WERI-Rb-1 (cell line): ENCODE measurements at regions not wholly inside any gene's neighbourhood (a gene's known extent, or its start where the extent isn't known, plus 50 kb on each side); places are given as distances from the start of the nearest gene placed in this dataset.

ENCODE experiments used
- DNase-seq: peaks from one replicate; pipeline ENCODE4 v3.0.0-alpha.2; 2020
- H3K27ac ChIP-seq: fragments of 250-450 bp; sonication (Bioruptor Pico); 2 replicates; pipeline ENCODE4 v1.5.1; 2020; ENCODE audit warnings: mild to moderate bottlenecking, moderate library complexity
- H3K27me3 ChIP-seq: fragments of 250-450 bp; sonication (Bioruptor Pico); 2 replicates; pipeline ENCODE4 v1.5.1; 2021; ENCODE audit warnings: mild to moderate bottlenecking, low read depth, moderate library complexity; ENCODE audit not compliant: insufficient read depth, severe bottlenecking
- H3K36me3 ChIP-seq: fragments of 250-450 bp; sonication (Bioruptor Pico); 2 replicates; pipeline ENCODE4 v1.5.1; 2020; ENCODE audit warnings: mild to moderate bottlenecking, moderate library complexity
- H3K4me3 ChIP-seq: 2 replicates; pipeline ENCODE4 v1.5.1; 2011; ENCODE audit warnings: low read depth, mild to moderate bottlenecking, control low read depth, low read length
- H3K9me3 ChIP-seq: fragments of 250-450 bp; sonication (Bioruptor Pico); 2 replicates; pipeline ENCODE4 v1.5.1; 2021; ENCODE audit warnings: mild to moderate bottlenecking, moderate library complexity; ENCODE audit not compliant: severe bottlenecking
- TF ChIP-seq, protein P1 (sequence below): IDR thresholded peaks from 2 replicates; pipeline ENCODE4 v1.5.1; 2011; ENCODE audit warnings: low read depth, mild to moderate bottlenecking, control low read depth, inconsistent platforms, low read length

DNA sequence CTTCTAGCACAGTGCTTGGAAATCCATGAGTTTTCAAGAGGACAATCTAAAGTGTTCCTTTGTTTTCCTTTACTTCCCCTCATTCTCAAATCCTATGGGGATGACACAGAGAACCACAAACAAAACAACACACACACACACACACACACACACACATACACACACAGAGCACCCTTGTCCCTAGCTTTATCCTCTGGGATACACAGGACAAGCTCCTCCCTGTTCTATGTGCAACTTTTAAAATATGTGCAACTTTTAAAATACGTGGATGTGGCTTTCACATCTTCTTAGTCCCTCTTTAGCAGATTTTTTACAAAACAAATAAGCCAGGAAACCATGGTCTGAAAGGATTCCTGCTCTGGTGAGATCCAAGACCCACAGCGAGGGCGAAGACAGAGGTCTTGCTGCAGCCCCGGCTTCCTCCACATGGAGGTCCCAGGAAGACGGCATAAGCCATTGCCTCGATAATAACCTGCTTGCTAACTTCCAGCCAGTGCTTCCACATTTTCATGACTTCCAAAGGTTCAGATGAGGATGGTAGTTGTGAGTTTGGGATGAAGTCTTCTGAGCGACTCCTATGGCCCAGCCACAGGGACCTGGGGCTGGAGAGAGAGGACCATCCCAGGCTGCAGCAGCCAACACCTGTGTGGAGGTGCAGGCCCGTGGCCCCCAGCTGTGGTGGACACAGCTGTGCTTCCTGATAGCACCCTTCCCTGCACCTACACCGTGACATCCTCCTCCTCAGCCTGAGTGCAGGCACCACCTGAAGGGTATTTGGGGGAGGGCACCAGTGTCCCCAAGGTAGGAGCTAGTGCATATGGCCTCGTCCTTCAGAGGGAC is 62.8 kb upstream of the CD93 start:
- no peak overlapping the region for H3K4me3 ChIP-seq
- H3K27me3 ChIP-seq: no peaks in the 10 kb centered on the region
- no peaks in the 10 kb centered on the region for H3K9me3 ChIP-seq
- H3K27ac ChIP-seq: no peak overlapping the region
- H3K36me3 ChIP-seq: no peaks in the 10 kb centered on the region
- no peak for DNase-seq
- TF ChIP-seq, protein P1, sequence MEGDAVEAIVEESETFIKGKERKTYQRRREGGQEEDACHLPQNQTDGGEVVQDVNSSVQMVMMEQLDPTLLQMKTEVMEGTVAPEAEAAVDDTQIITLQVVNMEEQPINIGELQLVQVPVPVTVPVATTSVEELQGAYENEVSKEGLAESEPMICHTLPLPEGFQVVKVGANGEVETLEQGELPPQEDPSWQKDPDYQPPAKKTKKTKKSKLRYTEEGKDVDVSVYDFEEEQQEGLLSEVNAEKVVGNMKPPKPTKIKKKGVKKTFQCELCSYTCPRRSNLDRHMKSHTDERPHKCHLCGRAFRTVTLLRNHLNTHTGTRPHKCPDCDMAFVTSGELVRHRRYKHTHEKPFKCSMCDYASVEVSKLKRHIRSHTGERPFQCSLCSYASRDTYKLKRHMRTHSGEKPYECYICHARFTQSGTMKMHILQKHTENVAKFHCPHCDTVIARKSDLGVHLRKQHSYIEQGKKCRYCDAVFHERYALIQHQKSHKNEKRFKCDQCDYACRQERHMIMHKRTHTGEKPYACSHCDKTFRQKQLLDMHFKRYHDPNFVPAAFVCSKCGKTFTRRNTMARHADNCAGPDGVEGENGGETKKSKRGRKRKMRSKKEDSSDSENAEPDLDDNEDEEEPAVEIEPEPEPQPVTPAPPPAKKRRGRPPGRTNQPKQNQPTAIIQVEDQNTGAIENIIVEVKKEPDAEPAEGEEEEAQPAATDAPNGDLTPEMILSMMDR: no peak

DNA sequence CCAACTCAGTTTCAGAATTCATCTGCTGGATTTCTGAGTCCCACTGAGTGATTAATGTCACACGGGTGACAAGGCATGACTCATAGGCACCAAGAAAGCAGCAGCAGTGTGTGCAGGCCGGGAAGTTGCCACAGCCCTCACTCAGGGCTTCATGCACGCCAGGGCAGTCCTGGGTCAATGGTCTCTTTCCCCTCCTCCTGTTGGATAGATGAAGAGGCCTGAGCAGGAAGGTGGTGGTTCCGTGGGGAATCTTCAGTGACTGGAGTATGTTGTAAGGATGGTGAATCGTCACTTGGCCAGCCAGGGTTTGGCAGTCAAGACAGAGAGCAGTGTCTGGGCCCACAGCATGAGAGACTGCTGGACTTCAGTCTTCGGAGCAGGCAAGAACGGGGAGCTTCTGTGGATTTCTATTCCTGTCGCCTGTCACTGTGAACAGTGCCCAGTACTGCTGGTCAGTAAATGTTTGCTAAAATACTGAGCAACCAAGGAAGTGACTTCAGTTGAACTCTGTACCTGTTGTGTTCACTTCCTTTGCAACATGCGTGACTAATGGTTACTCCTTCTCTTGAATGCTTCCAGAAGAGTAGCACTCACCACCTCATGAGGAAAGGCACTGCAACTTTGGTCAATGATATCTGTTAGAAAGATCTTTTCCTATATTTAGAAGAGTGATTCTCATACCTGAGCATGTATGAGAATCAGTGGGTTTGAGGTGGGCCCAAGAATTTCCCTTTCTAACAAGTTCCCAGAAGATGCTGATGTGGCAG is 62.0 kb upstream of the CD93 start:
- H3K27ac ChIP-seq: no peak overlapping the region

DNA sequence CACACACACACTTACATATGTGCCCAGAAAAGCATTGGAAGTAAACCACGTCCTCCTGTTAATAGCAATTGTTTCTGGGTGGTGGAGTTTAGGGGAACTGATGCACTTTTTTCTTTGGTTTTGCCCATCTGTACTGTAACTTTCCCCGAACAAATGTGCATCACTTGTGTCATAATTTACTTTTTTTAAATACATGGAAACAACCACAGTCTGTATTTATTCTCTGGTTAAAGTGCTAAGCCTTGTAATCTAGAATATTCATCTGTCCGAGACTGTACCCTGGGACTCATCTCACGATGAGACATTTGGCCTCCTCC is 61.5 kb upstream of the CD93 start:
- TF ChIP-seq, protein P1: no peak
- no peak for DNase-seq

More for the DNA sequence above, 62.0 kb upstream of the CD93 start:
- H3K27me3 ChIP-seq: no peaks in the 10 kb centered on the region
- TF ChIP-seq, protein P1: no peak
- no peak for DNase-seq
- no peaks in the 10 kb centered on the region for H3K36me3 ChIP-seq
- H3K9me3 ChIP-seq: no peaks in the 10 kb centered on the region
- no peak overlapping the region for H3K4me3 ChIP-seq

DNA sequence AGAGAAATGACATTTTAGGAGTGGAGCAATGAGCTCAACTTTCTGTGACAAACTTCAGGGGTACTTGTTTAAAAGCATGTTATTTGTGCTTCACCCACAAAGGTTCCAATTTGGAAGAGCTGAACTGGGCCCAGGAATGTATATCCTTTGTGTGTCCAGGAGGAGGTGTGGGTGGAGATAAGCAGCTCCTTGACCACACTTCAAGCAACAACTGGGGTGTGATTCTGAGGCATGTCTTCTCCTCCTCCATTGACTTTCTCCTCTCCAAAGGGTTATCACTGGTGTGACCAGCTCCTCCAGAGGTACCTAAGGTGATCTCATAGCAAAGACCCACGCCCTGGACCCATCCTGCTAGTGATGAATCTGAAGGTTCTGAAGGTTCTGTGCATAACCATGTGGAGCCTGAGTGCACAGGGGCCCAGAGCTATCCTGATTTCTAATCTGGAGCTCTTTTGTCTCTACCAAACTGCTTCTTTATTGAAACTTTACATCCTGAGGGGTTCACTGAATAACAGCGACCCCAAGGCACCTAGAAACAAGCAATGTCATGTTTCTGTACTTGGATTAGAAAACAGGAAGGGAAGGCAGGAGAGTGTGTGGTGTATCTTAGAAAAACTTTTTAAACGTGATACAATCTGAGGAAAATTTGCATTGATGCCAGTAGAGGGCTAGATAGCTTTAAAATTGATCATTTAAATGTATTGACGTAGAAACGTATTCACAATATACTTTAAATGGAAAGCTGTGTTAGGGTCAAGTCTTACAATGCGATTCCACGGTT is 60.9 kb upstream of the CD93 start:
- TF ChIP-seq, protein P1: no peak
- H3K9me3 ChIP-seq: no peaks in the 10 kb centered on the region
- H3K36me3 ChIP-seq: no peaks in the 10 kb centered on the region
- no peak for DNase-seq
- no peak overlapping the region for H3K27ac ChIP-seq
- no peaks in the 10 kb centered on the region for H3K27me3 ChIP-seq
- no peak overlapping the region for H3K4me3 ChIP-seq

More for the DNA sequence above, 61.5 kb upstream of the CD93 start:
- H3K9me3 ChIP-seq: no peaks in the 10 kb centered on the region
- no peak overlapping the region for H3K4me3 ChIP-seq
- no peaks in the 10 kb centered on the region for H3K36me3 ChIP-seq
- H3K27ac ChIP-seq: no peak overlapping the region
- H3K27me3 ChIP-seq: no peaks in the 10 kb centered on the region

DNA sequence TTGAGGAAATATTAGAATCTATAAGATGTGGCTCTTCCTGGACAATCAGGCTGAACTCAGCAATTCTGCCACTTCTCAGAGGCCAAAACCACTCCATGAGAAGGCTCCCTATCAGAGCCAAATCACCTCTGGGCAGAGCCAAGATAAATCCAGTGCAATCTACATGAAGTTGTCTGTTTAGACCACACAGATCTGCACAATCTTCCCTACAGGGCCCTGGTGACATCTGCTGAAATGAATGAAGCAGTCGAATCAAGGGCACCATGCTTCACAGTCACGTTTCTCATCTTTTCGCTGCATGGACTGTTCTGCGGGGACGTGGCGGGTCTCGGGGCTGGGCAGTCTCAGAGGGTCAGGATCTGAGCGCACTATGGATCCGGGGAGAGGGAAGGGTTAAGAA is 60.1 kb upstream of the CD93 start:
- DNase-seq: no peak

More for the DNA sequence above, 60.1 kb upstream of the CD93 start:
- Histone ChIP-seq H3K27ac (no peak overlapping the region), H3K4me3 (no peak overlapping the region), H3K36me3 (no peaks in the 10 kb centered on the region), H3K27me3 (no peaks in the 10 kb centered on the region), H3K9me3 (no peaks in the 10 kb centered on the region)
- TF ChIP-seq, protein P1: no peak
